ENCODE measurements at regions not wholly inside any gene's neighbourhood (a gene's known extent, or its start where the extent isn't known, plus 50 kb on each side); places are given as distances from the start of the nearest gene placed in this dataset.

- no peaks in the 10 kb centered on the region for H3K9me3 ChIP-seq
- DNase-seq = no peak
- no peaks in the 10 kb centered on the region for H3K27me3 ChIP-seq
- H3K4me1 ChIP-seq = no peaks in the 10 kb centered on the region
- no peak for TF ChIP-seq CTCF (IDR thresholded peaks at IDR 0.05)
- intact Hi-C loops (cut with DNase I) = no loop called here
- ATAC-seq = no peak
- H3K4me3 ChIP-seq = no peak overlapping the region
- no peak overlapping the region for H3K27ac ChIP-seq
- no peaks in the 10 kb centered on the region for H3K36me3 ChIP-seq
Observed at GRCh38 chr1:14500912-14501311, 97.6 kb upstream of the KAZN start.

- Histone ChIP-seq H3K9me3 (no peaks in the 10 kb centered on the region), H3K27ac (no peak overlapping the region), H3K4me1 (no peaks in the 10 kb centered on the region), H3K27me3 (no peaks in the 10 kb centered on the region), H3K4me3 (no peak overlapping the region), H3K36me3 (no peaks in the 10 kb centered on the region)
- no peak for ATAC-seq
- no peak for TF ChIP-seq CTCF (IDR thresholded peaks at IDR 0.05)
- intact Hi-C loops (cut with DNase I) = no loop called here
- DNase-seq = no peak
Observed at GRCh38 chr1:14504517-14504916, 94.0 kb upstream of the KAZN start.

DNA sequence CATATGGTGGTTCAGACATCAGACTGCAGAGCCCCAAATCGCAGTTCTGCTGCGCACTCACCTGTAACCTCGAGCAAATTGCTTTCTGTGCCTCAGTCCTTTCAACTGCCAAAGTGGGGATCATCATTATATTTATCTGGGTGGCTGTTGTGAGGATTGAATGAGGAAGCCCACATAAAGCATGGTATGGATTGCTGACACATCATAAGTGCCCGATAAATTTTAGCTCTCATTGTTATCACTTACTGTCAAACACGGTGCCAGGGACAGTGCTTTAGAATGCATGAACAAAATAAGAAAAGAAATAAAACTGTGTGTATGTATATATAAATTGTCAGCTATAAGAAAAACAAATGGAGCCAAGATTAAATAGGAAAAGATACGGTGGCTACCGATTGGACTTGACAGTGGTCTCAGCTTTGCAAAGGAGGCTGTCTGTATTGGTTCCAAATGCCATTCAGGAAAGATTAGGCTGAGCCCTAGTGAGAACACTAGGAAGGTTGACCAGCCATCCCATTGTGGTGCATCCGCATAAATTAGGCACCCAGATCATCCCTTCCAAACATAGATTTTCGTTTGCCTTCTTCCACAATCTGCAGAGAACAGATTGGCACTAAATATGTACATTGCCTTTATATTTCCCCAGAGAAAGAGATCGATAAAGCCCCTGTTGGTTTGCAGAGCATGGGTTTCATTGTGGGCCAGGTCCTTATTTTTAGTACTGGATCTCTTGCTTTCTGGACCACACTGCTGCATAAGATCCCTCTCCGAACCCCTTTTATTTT lies 91.8 kb upstream of the KAZN start:
- Histone ChIP-seq H3K27ac (no peak overlapping the region), H3K27me3 (no peaks in the 10 kb centered on the region), H3K9me3 (no peaks in the 10 kb centered on the region), H3K36me3 (no peaks in the 10 kb centered on the region), H3K4me3 (no peak overlapping the region), H3K4me1 (no peaks in the 10 kb centered on the region)
- ATAC-seq (no peak), DNase-seq (no peak)
- TF ChIP-seq CTCF (IDR thresholded peaks at IDR 0.05) = no peak
- intact Hi-C loops (cut with DNase I) = no loop called here

GRCh38 chr1:14507262-14507661 lies 91.2 kb upstream of the KAZN start:
- no peaks in the 10 kb centered on the region for H3K4me1 ChIP-seq
- H3K36me3 ChIP-seq = no peaks in the 10 kb centered on the region
- no peak for TF ChIP-seq CTCF (IDR thresholded peaks at IDR 0.05)
- no peak overlapping the region for H3K27ac ChIP-seq
- no peaks in the 10 kb centered on the region for H3K27me3 ChIP-seq
- DNase-seq (no peak), ATAC-seq (no peak)
- H3K4me3 ChIP-seq = no peak overlapping the region
- no peaks in the 10 kb centered on the region for H3K9me3 ChIP-seq
- intact Hi-C loops (cut with DNase I) = no loop called here

- intact Hi-C loops (cut with DNase I) = no loop called here
- Histone ChIP-seq H3K4me1 (no peaks in the 10 kb centered on the region), H3K9me3 (no peaks in the 10 kb centered on the region), H3K27me3 (no peaks in the 10 kb centered on the region), H3K27ac (no peak overlapping the region), H3K4me3 (no peak overlapping the region), H3K36me3 (no peaks in the 10 kb centered on the region)
- TF ChIP-seq CTCF (IDR thresholded peaks at IDR 0.05) = no peak
- DNase-seq = no peak
- no peak for ATAC-seq
Observed at GRCh38 chr1:14508613-14509012, 89.9 kb upstream of the KAZN start.

Measured in upper lobe of right lung (tissue), 1 donor.